ENCODE measurements at regions not wholly inside any gene's neighbourhood (a gene's known extent, or its start where the extent isn't known, plus 50 kb on each side); places are given as distances from the start of the nearest gene placed in this dataset.

DNA sequence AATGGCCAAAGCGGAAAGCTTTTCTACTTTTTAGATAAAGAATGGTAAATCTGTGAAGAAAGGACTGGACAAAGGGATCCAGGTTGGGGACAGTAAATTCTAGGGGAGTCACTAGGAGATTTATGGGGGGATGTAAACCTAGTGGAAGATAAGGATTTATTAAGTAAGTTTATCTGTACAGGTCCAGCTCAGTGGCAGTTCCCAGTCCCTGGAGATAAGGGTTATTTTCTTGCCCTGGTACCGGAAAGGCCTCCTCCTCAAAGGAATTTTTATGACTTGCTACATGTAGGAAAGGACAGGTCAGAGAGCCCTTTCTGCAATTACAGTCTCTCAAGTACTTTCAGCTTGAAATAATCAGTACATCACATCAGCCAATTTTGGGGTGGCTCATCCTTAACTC lies 72.6 kb upstream of the BICD1 start:
- TF ChIP-seq, protein P1, sequence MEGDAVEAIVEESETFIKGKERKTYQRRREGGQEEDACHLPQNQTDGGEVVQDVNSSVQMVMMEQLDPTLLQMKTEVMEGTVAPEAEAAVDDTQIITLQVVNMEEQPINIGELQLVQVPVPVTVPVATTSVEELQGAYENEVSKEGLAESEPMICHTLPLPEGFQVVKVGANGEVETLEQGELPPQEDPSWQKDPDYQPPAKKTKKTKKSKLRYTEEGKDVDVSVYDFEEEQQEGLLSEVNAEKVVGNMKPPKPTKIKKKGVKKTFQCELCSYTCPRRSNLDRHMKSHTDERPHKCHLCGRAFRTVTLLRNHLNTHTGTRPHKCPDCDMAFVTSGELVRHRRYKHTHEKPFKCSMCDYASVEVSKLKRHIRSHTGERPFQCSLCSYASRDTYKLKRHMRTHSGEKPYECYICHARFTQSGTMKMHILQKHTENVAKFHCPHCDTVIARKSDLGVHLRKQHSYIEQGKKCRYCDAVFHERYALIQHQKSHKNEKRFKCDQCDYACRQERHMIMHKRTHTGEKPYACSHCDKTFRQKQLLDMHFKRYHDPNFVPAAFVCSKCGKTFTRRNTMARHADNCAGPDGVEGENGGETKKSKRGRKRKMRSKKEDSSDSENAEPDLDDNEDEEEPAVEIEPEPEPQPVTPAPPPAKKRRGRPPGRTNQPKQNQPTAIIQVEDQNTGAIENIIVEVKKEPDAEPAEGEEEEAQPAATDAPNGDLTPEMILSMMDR (IDR thresholded peaks at IDR 0.05; ENCODE audit: borderline replicate concordance, extremely low read depth, low read length, poor library complexity, severe bottlenecking): no peak
- TF ChIP-seq EZH2 (IDR thresholded peaks at IDR 0.05; ENCODE audit: borderline replicate concordance, low read depth, low read length, severe bottlenecking): no peak
